Loucy (cell line): ENCODE measurements at regions not wholly inside any gene's neighbourhood (a gene's known extent, or its start where the extent isn't known, plus 50 kb on each side); places are given as distances from the start of the nearest gene placed in this dataset.

Source experiments
- H2AFZ ChIP-seq: fragments of 200-600 bp; sonication (generic); 2 replicates; pipeline ENCODE4 v1.6.0; 2016; ENCODE audit warnings: antibody characterized with exemption, mild to moderate bottlenecking, low read length, moderate library complexity
- H3F3A ChIP-seq: fragments of 200-600 bp; 2 replicates; pipeline ENCODE4 v1.6.0; 2016; ENCODE audit warnings: antibody characterized with exemption, low read depth, mild to moderate bottlenecking
- H3K27me3 ChIP-seq: fragments of 200-600 bp; sonication (generic); 2 replicates; pipeline ENCODE4 v1.6.1; 2014; ENCODE audit warnings: low read length, mild to moderate bottlenecking; ENCODE audit not compliant: insufficient read depth, poor library complexity, severe bottlenecking
- H3K36me3 ChIP-seq: fragments of 200-600 bp; sonication (generic); 2 replicates; pipeline ENCODE4 v1.6.1; 2016; ENCODE audit warnings: low read length; ENCODE audit not compliant: insufficient read depth
- H3K4me1 ChIP-seq: fragments of 200-600 bp; sonication (generic); 2 replicates; pipeline ENCODE4 v1.5.1; 2014; ENCODE audit warnings: low read length, mild to moderate bottlenecking; ENCODE audit not compliant: insufficient read depth, poor library complexity, severe bottlenecking
- H3K4me2 ChIP-seq: fragments of 200-600 bp; sonication (generic); 2 replicates; pipeline ENCODE4 v1.6.0; 2014; ENCODE audit warnings: antibody characterized with exemption, low read length, low read depth, mild to moderate bottlenecking; ENCODE audit not compliant: poor library complexity, severe bottlenecking
- H3K4me3 ChIP-seq: fragments of 200-600 bp; sonication (generic); 2 replicates; pipeline ENCODE4 v1.5.1; 2014; ENCODE audit warnings: low read length, mild to moderate bottlenecking, mixed read lengths; ENCODE audit not compliant: poor library complexity, severe bottlenecking
- H3K79me2 ChIP-seq: fragments of 200-600 bp; sonication (generic); 2 replicates; pipeline ENCODE4 v1.6.1; 2014; ENCODE audit warnings: low read length; ENCODE audit not compliant: insufficient read depth
- H3K9ac ChIP-seq: fragments of 200-600 bp; sonication (generic); 2 replicates; pipeline ENCODE4 v1.6.0; 2014; ENCODE audit warnings: mild to moderate bottlenecking, low read depth, low read length, moderate library complexity; ENCODE audit not compliant: poor library complexity, severe bottlenecking
- H3K9me2 ChIP-seq: fragments of 200-600 bp; sonication (generic); replicated peaks from 2 replicates; pipeline ENCODE4 v1.6.1; 2016; ENCODE audit warnings: low read depth, low read length, mixed read lengths
- H3K9me3 ChIP-seq: fragments of 200-600 bp; sonication (generic); 2 replicates; pipeline ENCODE4 v1.6.1; 2014; ENCODE audit warnings: mild to moderate bottlenecking, antibody characterized with exemption, low read length, low read depth; ENCODE audit not compliant: insufficient read depth
- H4K20me1 ChIP-seq: fragments of 200-600 bp; sonication (generic); 2 replicates; pipeline ENCODE4 v1.6.0; 2014; ENCODE audit warnings: antibody characterized with exemption, low read length, mild to moderate bottlenecking; ENCODE audit not compliant: insufficient read depth, poor library complexity, severe bottlenecking
- CTCF ChIP-seq: fragments of 200-600 bp; sonication (generic); conservative IDR thresholded peaks from 2 replicates; pipeline ENCODE4 v1.5.1; 2014; ENCODE audit warnings: mild to moderate bottlenecking, antibody characterized with exemption, low read length
- EZH2phosphoT487 ChIP-seq: fragments of 200-600 bp; IDR thresholded peaks from 2 replicates; pipeline ENCODE4 v1.6.1; 2018; ENCODE audit warnings: antibody characterized with exemption, mild to moderate bottlenecking, moderate library complexity, borderline replicate concordance

- TF ChIP-seq CTCF (no peak), EZH2phosphoT487 (no peak)
- Histone ChIP-seq H3K79me2 (no peaks in the 10 kb centered on the region), H3K9me2 (no peaks in the 10 kb centered on the region), H3K27me3 (no peaks in the 10 kb centered on the region), H3K9me3 (no peaks in the 10 kb centered on the region), H3F3A (no peaks in the 10 kb centered on the region), H3K36me3 (no peaks in the 10 kb centered on the region), H3K4me3 (no peak overlapping the region), H2AFZ (no peak overlapping the region), H3K9ac (no peak overlapping the region), H3K4me1 (no peaks in the 10 kb centered on the region), H3K4me2 (no peak overlapping the region), H4K20me1 (no peaks in the 10 kb centered on the region)
Observed at GRCh38 chr6:115766745-115767462, 293.8 kb downstream of the FRK start.

DNA sequence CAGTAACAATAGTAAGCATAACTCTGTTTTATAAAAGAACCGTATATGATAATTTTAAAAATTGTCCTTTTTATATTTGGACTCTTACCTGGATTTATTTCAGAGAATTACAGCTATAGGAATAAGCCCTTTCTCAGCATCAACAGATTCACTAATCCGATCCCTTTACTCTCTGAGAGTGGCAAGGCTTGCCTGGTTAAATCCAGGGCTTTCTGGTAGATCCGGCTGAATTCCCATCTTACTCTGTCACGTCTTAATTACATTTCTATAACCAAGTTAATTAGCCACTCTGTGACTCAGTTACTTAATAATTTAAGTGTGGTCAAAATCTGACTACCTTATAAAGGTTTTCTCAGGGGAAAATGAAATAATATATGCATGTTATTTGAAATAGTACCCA lies 294.7 kb downstream of the FRK start:
- H3K79me2 ChIP-seq: no peaks in the 10 kb centered on the region
- no peaks in the 10 kb centered on the region for H3K9me2 ChIP-seq
- H4K20me1 ChIP-seq: no peaks in the 10 kb centered on the region
- no peaks in the 10 kb centered on the region for H3K27me3 ChIP-seq
- no peak overlapping the region for H3K4me2 ChIP-seq
- no peaks in the 10 kb centered on the region for H3K4me1 ChIP-seq
- no peaks in the 10 kb centered on the region for H3F3A ChIP-seq
- H3K9ac ChIP-seq: no peak overlapping the region
- no peaks in the 10 kb centered on the region for H3K9me3 ChIP-seq
- H2AFZ ChIP-seq: no peak overlapping the region
- H3K36me3 ChIP-seq: no peaks in the 10 kb centered on the region
- no peak overlapping the region for H3K4me3 ChIP-seq
- TF ChIP-seq EZH2phosphoT487 (no peak), CTCF (no peak)

DNA sequence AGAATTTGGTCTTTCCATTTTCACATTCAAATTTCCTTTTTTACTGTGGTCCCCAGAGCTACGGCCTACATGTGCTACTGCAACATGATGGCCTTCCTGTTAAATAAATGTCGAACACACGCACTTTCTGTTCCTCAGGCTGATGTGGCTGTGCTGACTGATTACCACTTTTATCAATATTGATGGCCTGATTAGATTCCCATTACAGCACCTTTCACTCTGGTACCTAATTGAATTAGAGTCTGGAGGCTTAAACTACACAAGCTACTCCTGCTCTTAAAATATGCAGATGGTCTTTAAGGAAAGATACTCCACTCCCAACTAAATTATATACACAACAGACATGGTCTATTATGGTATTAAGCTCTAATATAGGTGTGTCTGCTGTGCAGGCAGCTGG lies 301.6 kb downstream of the FRK start:
- no peaks in the 10 kb centered on the region for H3K27me3 ChIP-seq
- TF ChIP-seq CTCF: no peak
- no peak for TF ChIP-seq EZH2phosphoT487
- H4K20me1 ChIP-seq: no peaks in the 10 kb centered on the region
- no peaks in the 10 kb centered on the region for H3K9me2 ChIP-seq
- no peaks in the 10 kb centered on the region for H3K9me3 ChIP-seq
- H2AFZ ChIP-seq: no peak overlapping the region
- no peak overlapping the region for H3K9ac ChIP-seq
- H3K4me2 ChIP-seq: no peak overlapping the region
- H3K4me3 ChIP-seq: no peak overlapping the region
- no peaks in the 10 kb centered on the region for H3K36me3 ChIP-seq
- H3F3A ChIP-seq: no peaks in the 10 kb centered on the region
- H3K4me1 ChIP-seq: no peaks in the 10 kb centered on the region
- H3K79me2 ChIP-seq: no peaks in the 10 kb centered on the region
